ENCODE measurements at regions not wholly inside any gene's neighbourhood (a gene's known extent, or its start where the extent isn't known, plus 50 kb on each side); places are given as distances from the start of the nearest gene placed in this dataset.

- Mint-ChIP-seq H3K9me3 (no peaks in the 10 kb centered on the region), H3K4me3 (no peak overlapping the region), H3K27me3 (ENCODE audit: insufficient read depth) (peaks cover 6% of the 10 kb centered on the region)
Measured at GRCh38 chr16:86034421-86034919, 135.5 kb downstream of the IRF8 start.

GRCh38 chr16:86035906-86036305 is 136.9 kb downstream of the IRF8 start:
- Histone ChIP-seq H3K9me3 (ENCODE audit: control insufficient read depth, low read length) (peaks cover 5% of the 10 kb centered on the region), H3K4me3 (ENCODE audit: low read length) (no peak overlapping the region), H3K27me3 (ENCODE audit: control insufficient read depth, insufficient read depth, low read length, poor library complexity, severe bottlenecking) (peaks cover 7% of the 10 kb centered on the region), H3K4me1 (ENCODE audit: control insufficient read depth, insufficient read depth, low read length) (peaks cover 4% of the 10 kb centered on the region), H3K36me3 (ENCODE audit: control insufficient read depth, insufficient read depth, low read length) (no peaks in the 10 kb centered on the region), H3K27ac (ENCODE audit: low read depth, low read length) (no peak overlapping the region), H3K9ac (ENCODE audit: extremely low read depth, low read length, poor library complexity, severe bottlenecking) (no peak overlapping the region)
- WGBS, 2 experiments (ENCODE audit: insufficient coverage in 1 of 2, insufficient read length in 1 of 2), result 93 to 97% methylated on average over 13 of the region's 13 CpGs
- Mint-ChIP-seq H3K9me3 (no peaks in the 10 kb centered on the region), H3K4me3 (no peak overlapping the region), H3K27ac (no peak overlapping the region), H3K4me1 (peaks cover 12% of the 10 kb centered on the region), H3K36me3 (ENCODE audit: low read depth) (no peaks in the 10 kb centered on the region), H3K27me3 (ENCODE audit: insufficient read depth) (peaks cover 12% of the 10 kb centered on the region)
- no peak for TF ChIP-seq CTCF (conservative IDR thresholded peaks at IDR 0.05)
- DNase-seq, result no peak

More at GRCh38 chr16:86034421-86034919, 135.5 kb downstream of the IRF8 start:
- Mint-ChIP-seq H3K36me3 (ENCODE audit: low read depth) (no peaks in the 10 kb centered on the region), H3K27ac (no peak overlapping the region), H3K4me1 (peaks cover 12% of the 10 kb centered on the region)
- H3K36me3 ChIP-seq (ENCODE audit: control insufficient read depth, insufficient read depth, low read length), result no peaks in the 10 kb centered on the region
- H3K9ac ChIP-seq (ENCODE audit: extremely low read depth, low read length, poor library complexity, severe bottlenecking), result no peak overlapping the region
- no peak overlapping the region for H3K4me3 ChIP-seq (ENCODE audit: low read length)
- peaks cover 5% of the 10 kb centered on the region for H3K9me3 ChIP-seq (ENCODE audit: control insufficient read depth, low read length)
- peaks cover 7% of the 10 kb centered on the region for H3K27me3 ChIP-seq (ENCODE audit: control insufficient read depth, insufficient read depth, low read length, poor library complexity, severe bottlenecking)
- no peak overlapping the region for H3K27ac ChIP-seq (ENCODE audit: low read depth, low read length)
- peaks cover 4% of the 10 kb centered on the region for H3K4me1 ChIP-seq (ENCODE audit: control insufficient read depth, insufficient read depth, low read length)
- DNase-seq, result peak; percentile 40
- TF ChIP-seq CTCF (conservative IDR thresholded peaks at IDR 0.05), result no peak
- WGBS, 2 experiments (ENCODE audit: insufficient coverage in 1 of 2, insufficient read length in 1 of 2), result 80 to 88% methylated on average over 8 to 12 of the region's 12 CpGs

GRCh38 chr16:86037999-86038925 is 139.3 kb downstream of the IRF8 start:
- TF ChIP-seq CTCF (conservative IDR thresholded peaks at IDR 0.05), result no peak
- no peak overlapping the region for H3K27ac ChIP-seq (ENCODE audit: low read depth, low read length)
- no peaks in the 10 kb centered on the region for H3K36me3 ChIP-seq (ENCODE audit: control insufficient read depth, insufficient read depth, low read length)
- Mint-ChIP-seq H3K27ac (no peak overlapping the region), H3K36me3 (ENCODE audit: low read depth) (no peaks in the 10 kb centered on the region), H3K9me3 (no peaks in the 10 kb centered on the region), H3K4me3 (no peak overlapping the region), H3K27me3 (ENCODE audit: insufficient read depth) (peaks cover 17% of the 10 kb centered on the region), H3K4me1 (peaks cover 4% of the 10 kb centered on the region)
- peak; percentile 26 for DNase-seq
- no peaks in the 10 kb centered on the region for H3K9me3 ChIP-seq (ENCODE audit: control insufficient read depth, low read length)
- WGBS, 2 experiments (ENCODE audit: insufficient coverage in 1 of 2, insufficient read length in 1 of 2), result 86 to 95% methylated on average over 12 to 23 of the region's 23 CpGs
- no peaks in the 10 kb centered on the region for H3K4me1 ChIP-seq (ENCODE audit: control insufficient read depth, insufficient read depth, low read length)
- H3K4me3 ChIP-seq (ENCODE audit: low read length), result no peak overlapping the region
- H3K9ac ChIP-seq (ENCODE audit: extremely low read depth, low read length, poor library complexity, severe bottlenecking), result no peak overlapping the region
- peaks cover 12% of the 10 kb centered on the region for H3K27me3 ChIP-seq (ENCODE audit: control insufficient read depth, insufficient read depth, low read length, poor library complexity, severe bottlenecking)

Measured in endodermal cell (in vitro differentiated cells).